HEK293T (cell line): ENCODE measurements at regions not wholly inside any gene's neighbourhood (a gene's known extent, or its start where the extent isn't known, plus 50 kb on each side); places are given as distances from the start of the nearest gene placed in this dataset.

Experiments used
- L3MBTL2 ChIP-seq: fragments of 450-650 bp; conservative IDR thresholded peaks from 2 replicates; pipeline ENCODE4 v1.6.1; 2016; ENCODE audit warnings: mild to moderate bottlenecking
- NFRKB ChIP-seq: fragments of 450-650 bp; IDR thresholded peaks from 2 replicates; pipeline ENCODE4 v1.6.1; 2016; ENCODE audit warnings: mild to moderate bottlenecking, moderate library complexity
- SUZ12 ChIP-seq: fragments of 450-650 bp; IDR thresholded peaks from 2 replicates; pipeline ENCODE4 v1.6.1; 2016; ENCODE audit warnings: mild to moderate bottlenecking

GRCh38 chr11:115578275-115578674, 74.1 kb upstream of the CADM1 start:
- no peak for TF ChIP-seq SUZ12
- no peak for TF ChIP-seq NFRKB
- no peak for TF ChIP-seq L3MBTL2
